ENCODE measurements at regions not wholly inside any gene's neighbourhood (a gene's known extent, or its start where the extent isn't known, plus 50 kb on each side); places are given as distances from the start of the nearest gene placed in this dataset.

DNA sequence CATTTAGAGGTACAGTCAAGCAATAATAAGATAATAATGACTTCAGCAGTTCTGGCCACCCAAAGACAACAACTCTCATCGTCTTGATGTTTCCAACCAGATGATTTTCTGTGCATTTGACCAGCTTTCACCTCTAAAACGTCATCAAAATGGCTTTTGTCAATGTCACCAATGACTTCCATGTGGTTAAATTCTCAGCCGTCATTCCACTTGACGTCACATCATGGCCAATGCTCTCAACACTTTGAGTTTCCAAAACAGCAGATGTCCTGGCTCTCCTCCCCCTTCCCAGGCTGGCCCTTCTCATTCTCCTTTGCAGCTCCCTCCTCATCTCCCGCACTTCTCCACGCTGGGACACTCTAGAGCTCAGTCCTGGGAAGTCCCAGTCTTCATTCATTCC, 258.3 kb downstream of the BCL2 start:
- H3K27ac ChIP-seq (ENCODE audit: low read length) = no peak overlapping the region
- no peak overlapping the region for H3K9ac ChIP-seq (ENCODE audit: low read depth, low read length)
- H3K79me2 ChIP-seq (ENCODE audit: insufficient read depth, low read length) = no peaks in the 10 kb centered on the region
- H3K4me1 ChIP-seq (ENCODE audit: insufficient read depth, low read length) = no peaks in the 10 kb centered on the region
- no peaks in the 10 kb centered on the region for H4K20me1 ChIP-seq (ENCODE audit: insufficient read depth, low read length)
- no peak overlapping the region for H3K4me3 ChIP-seq (ENCODE audit: low read depth in 1 of 2, low read length in 2 of 2)
- ATAC-seq (ENCODE audit: insufficient read depth, low read depth) (no peak), DNase-seq (no peak)
- no peaks in the 10 kb centered on the region for H3K9me3 ChIP-seq (ENCODE audit: insufficient read depth, low read length, severe bottlenecking)
- no peak overlapping the region for H3K4me2 ChIP-seq (ENCODE audit: insufficient read depth, low read length)
- no peaks in the 10 kb centered on the region for H3K27me3 ChIP-seq (ENCODE audit: insufficient read depth, low read length, poor library complexity)
- TF ChIP-seq EZH2 (IDR thresholded peaks at IDR 0.05; ENCODE audit: borderline replicate concordance, low read depth, low read length, severe bottlenecking) = no peak
- TF ChIP-seq, protein P1, sequence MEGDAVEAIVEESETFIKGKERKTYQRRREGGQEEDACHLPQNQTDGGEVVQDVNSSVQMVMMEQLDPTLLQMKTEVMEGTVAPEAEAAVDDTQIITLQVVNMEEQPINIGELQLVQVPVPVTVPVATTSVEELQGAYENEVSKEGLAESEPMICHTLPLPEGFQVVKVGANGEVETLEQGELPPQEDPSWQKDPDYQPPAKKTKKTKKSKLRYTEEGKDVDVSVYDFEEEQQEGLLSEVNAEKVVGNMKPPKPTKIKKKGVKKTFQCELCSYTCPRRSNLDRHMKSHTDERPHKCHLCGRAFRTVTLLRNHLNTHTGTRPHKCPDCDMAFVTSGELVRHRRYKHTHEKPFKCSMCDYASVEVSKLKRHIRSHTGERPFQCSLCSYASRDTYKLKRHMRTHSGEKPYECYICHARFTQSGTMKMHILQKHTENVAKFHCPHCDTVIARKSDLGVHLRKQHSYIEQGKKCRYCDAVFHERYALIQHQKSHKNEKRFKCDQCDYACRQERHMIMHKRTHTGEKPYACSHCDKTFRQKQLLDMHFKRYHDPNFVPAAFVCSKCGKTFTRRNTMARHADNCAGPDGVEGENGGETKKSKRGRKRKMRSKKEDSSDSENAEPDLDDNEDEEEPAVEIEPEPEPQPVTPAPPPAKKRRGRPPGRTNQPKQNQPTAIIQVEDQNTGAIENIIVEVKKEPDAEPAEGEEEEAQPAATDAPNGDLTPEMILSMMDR (IDR thresholded peaks at IDR 0.05; ENCODE audit: borderline replicate concordance, extremely low read depth, low read length, poor library complexity, severe bottlenecking) = no peak
- H3K36me3 ChIP-seq (ENCODE audit: insufficient read depth, low read length) = no peaks in the 10 kb centered on the region
- H2AFZ ChIP-seq (ENCODE audit: low read depth, low read length) = no peak overlapping the region

DNA sequence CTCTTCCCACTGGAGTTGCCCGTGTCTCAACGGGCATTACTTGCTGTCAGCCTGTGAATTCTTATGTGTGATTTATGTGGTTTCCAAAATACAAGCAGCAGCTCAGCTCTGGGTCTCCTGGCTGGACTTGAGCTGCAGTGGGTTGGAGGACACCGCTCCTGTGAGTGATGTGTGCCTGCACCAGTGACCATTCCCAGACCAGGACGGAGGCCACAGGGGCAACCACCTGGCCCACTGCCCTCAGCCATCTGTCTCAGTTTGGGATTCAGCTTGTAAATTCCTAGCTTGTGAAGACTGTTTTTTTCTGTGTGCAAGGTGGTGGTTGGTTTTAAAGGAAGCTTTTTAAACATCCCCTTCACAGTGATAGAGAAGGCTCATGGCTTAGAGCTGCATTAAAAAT, 261.0 kb downstream of the BCL2 start:
- no peak for TF ChIP-seq EZH2 (IDR thresholded peaks at IDR 0.05; ENCODE audit: borderline replicate concordance, low read depth, low read length, severe bottlenecking)
- TF ChIP-seq, protein P1 (IDR thresholded peaks at IDR 0.05; ENCODE audit: borderline replicate concordance, extremely low read depth, low read length, poor library complexity, severe bottlenecking) = no peak
- no peak overlapping the region for H3K4me3 ChIP-seq (ENCODE audit: low read depth in 1 of 2, low read length in 2 of 2)
- no peaks in the 10 kb centered on the region for H3K9me3 ChIP-seq (ENCODE audit: insufficient read depth, low read length, severe bottlenecking)
- H4K20me1 ChIP-seq (ENCODE audit: insufficient read depth, low read length) = no peaks in the 10 kb centered on the region
- DNase-seq (no peak), ATAC-seq (ENCODE audit: insufficient read depth, low read depth) (no peak)
- no peaks in the 10 kb centered on the region for H3K27me3 ChIP-seq (ENCODE audit: insufficient read depth, low read length, poor library complexity)
- no peak overlapping the region for H2AFZ ChIP-seq (ENCODE audit: low read depth, low read length)
- H3K36me3 ChIP-seq (ENCODE audit: insufficient read depth, low read length) = no peaks in the 10 kb centered on the region
- H3K4me2 ChIP-seq (ENCODE audit: insufficient read depth, low read length) = no peak overlapping the region
- H3K27ac ChIP-seq (ENCODE audit: low read length) = no peak overlapping the region
- peaks cover 17% of the 10 kb centered on the region for H3K4me1 ChIP-seq (ENCODE audit: insufficient read depth, low read length)
- no peak overlapping the region for H3K9ac ChIP-seq (ENCODE audit: low read depth, low read length)
- H3K79me2 ChIP-seq (ENCODE audit: insufficient read depth, low read length) = no peaks in the 10 kb centered on the region

DNA sequence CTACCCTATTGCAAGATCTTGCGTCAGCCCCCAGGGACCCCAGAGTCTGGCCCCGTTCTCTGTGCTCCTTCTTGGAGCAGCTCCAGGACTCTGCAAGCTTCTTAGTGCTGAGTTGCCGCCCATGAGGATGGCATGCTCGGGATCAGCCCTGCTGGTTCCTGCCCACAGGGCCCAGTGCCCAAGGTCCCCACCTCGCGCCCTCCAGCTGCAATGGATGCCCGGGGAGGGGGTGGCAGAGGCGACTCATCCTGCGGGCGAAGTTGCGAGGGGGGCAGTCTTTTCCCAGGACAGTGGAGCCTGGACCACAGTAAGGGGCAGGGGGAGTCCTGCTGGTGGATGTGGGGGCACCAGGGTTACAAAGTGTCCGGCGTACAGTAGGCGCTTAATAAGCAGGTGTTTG, 261.9 kb downstream of the BCL2 start:
- Histone ChIP-seq H3K79me2 (ENCODE audit: insufficient read depth, low read length) (no peaks in the 10 kb centered on the region), H4K20me1 (ENCODE audit: insufficient read depth, low read length) (no peaks in the 10 kb centered on the region), H3K9ac (ENCODE audit: low read depth, low read length) (no peak overlapping the region), H3K4me1 (ENCODE audit: insufficient read depth, low read length) (peaks cover 17% of the 10 kb centered on the region), H3K27ac (ENCODE audit: low read length) (no peak overlapping the region), H3K36me3 (ENCODE audit: insufficient read depth, low read length) (no peaks in the 10 kb centered on the region), H3K4me3 (ENCODE audit: low read depth in 1 of 2, low read length in 2 of 2) (no peak overlapping the region), H3K4me2 (ENCODE audit: insufficient read depth, low read length) (no peak overlapping the region), H3K27me3 (ENCODE audit: insufficient read depth, low read length, poor library complexity) (no peaks in the 10 kb centered on the region), H2AFZ (ENCODE audit: low read depth, low read length) (no peak overlapping the region), H3K9me3 (ENCODE audit: insufficient read depth, low read length, severe bottlenecking) (no peaks in the 10 kb centered on the region)
- no peak for ATAC-seq (ENCODE audit: insufficient read depth, low read depth)
- TF ChIP-seq, protein P1 (IDR thresholded peaks at IDR 0.05; ENCODE audit: borderline replicate concordance, extremely low read depth, low read length, poor library complexity, severe bottlenecking) = no peak
- no peak for TF ChIP-seq EZH2 (IDR thresholded peaks at IDR 0.05; ENCODE audit: borderline replicate concordance, low read depth, low read length, severe bottlenecking)
- no peak for DNase-seq
